ENCODE measurements at regions not wholly inside any gene's neighbourhood (a gene's known extent, or its start where the extent isn't known, plus 50 kb on each side); places are given as distances from the start of the nearest gene placed in this dataset.

- H3K4me3 ChIP-seq (ENCODE audit: low read depth, low read length, poor library complexity, severe bottlenecking): no peak overlapping the region
- H3K9ac ChIP-seq (ENCODE audit: low read length): no peak overlapping the region
- no peak overlapping the region for H3K27ac ChIP-seq (ENCODE audit: low read depth, low read length, poor library complexity, severe bottlenecking)
Observed at GRCh38 chr12:46442239-46442638, 69.7 kb upstream of the SLC38A2 start.

GRCh38 chr12:46439793-46440511 is 67.4 kb upstream of the SLC38A2 start:
- no peak overlapping the region for H3K27ac ChIP-seq (ENCODE audit: low read depth, low read length, poor library complexity, severe bottlenecking)

More at GRCh38 chr12:46442239-46442638, 69.7 kb upstream of the SLC38A2 start:
- no peaks in the 10 kb centered on the region for H3K9me2 ChIP-seq (ENCODE audit: low read depth, low read length)
- no peak overlapping the region for H3K4me2 ChIP-seq (ENCODE audit: low read length)
- no peaks in the 10 kb centered on the region for H3K9me3 ChIP-seq (ENCODE audit: low read length)
- no peaks in the 10 kb centered on the region for H3K79me2 ChIP-seq (ENCODE audit: insufficient read depth, low read length)
- no peaks in the 10 kb centered on the region for H3F3A ChIP-seq (ENCODE audit: insufficient read depth, low read length)
- no peaks in the 10 kb centered on the region for H3K36me3 ChIP-seq (ENCODE audit: insufficient read depth, low read length)
- TF ChIP-seq CTCF (IDR thresholded peaks at IDR 0.05; ENCODE audit: low read length): no peak
- TF ChIP-seq EZH2 (IDR thresholded peaks at IDR 0.05; ENCODE audit: borderline replicate concordance, low read length): no peak
- no peaks in the 10 kb centered on the region for H4K20me1 ChIP-seq (ENCODE audit: insufficient read depth, low read length)
- no peak overlapping the region for H2AFZ ChIP-seq (ENCODE audit: low read length)
- H3K4me1 ChIP-seq (ENCODE audit: insufficient read depth, low read length, severe bottlenecking): no peaks in the 10 kb centered on the region
- H3K27me3 ChIP-seq (ENCODE audit: insufficient read depth, low read length): peaks cover 6% of the 10 kb centered on the region; the same call in 1 of the 2 replicates

GRCh38 chr12:46438719-46439319 is 66.2 kb upstream of the SLC38A2 start:
- Histone ChIP-seq H3K4me3 (ENCODE audit: low read depth, low read length, poor library complexity, severe bottlenecking) (no peak overlapping the region), H4K20me1 (ENCODE audit: insufficient read depth, low read length) (no peaks in the 10 kb centered on the region), H3K4me2 (ENCODE audit: low read length) (no peak overlapping the region), H3K9ac (ENCODE audit: low read length) (no peak overlapping the region), H3F3A (ENCODE audit: insufficient read depth, low read length) (no peaks in the 10 kb centered on the region), H3K9me2 (ENCODE audit: low read depth, low read length) (no peaks in the 10 kb centered on the region), H3K4me1 (ENCODE audit: insufficient read depth, low read length, severe bottlenecking) (no peaks in the 10 kb centered on the region), H3K79me2 (ENCODE audit: insufficient read depth, low read length) (no peaks in the 10 kb centered on the region), H3K27ac (ENCODE audit: low read depth, low read length, poor library complexity, severe bottlenecking) (no peak overlapping the region), H3K36me3 (ENCODE audit: insufficient read depth, low read length) (no peaks in the 10 kb centered on the region), H2AFZ (ENCODE audit: low read length) (no peak overlapping the region), H3K27me3 (ENCODE audit: insufficient read depth, low read length) (no peaks in the 10 kb centered on the region; the same call in 1 of the 2 replicates), H3K9me3 (ENCODE audit: low read length) (no peaks in the 10 kb centered on the region)
- TF ChIP-seq CTCF (IDR thresholded peaks at IDR 0.05; ENCODE audit: low read length) (no peak), EZH2 (IDR thresholded peaks at IDR 0.05; ENCODE audit: borderline replicate concordance, low read length) (no peak)

More at GRCh38 chr12:46439793-46440511, 67.4 kb upstream of the SLC38A2 start:
- Histone ChIP-seq H3K9me3 (ENCODE audit: low read length) (no peaks in the 10 kb centered on the region), H3K27me3 (ENCODE audit: insufficient read depth, low read length) (peaks cover 3% of the 10 kb centered on the region; the same call in 1 of the 2 replicates), H3K36me3 (ENCODE audit: insufficient read depth, low read length) (no peaks in the 10 kb centered on the region), H3K9me2 (ENCODE audit: low read depth, low read length) (no peaks in the 10 kb centered on the region), H4K20me1 (ENCODE audit: insufficient read depth, low read length) (no peaks in the 10 kb centered on the region), H3K79me2 (ENCODE audit: insufficient read depth, low read length) (no peaks in the 10 kb centered on the region), H3K4me2 (ENCODE audit: low read length) (no peak overlapping the region), H3K4me3 (ENCODE audit: low read depth, low read length, poor library complexity, severe bottlenecking) (no peak overlapping the region), H3F3A (ENCODE audit: insufficient read depth, low read length) (no peaks in the 10 kb centered on the region), H2AFZ (ENCODE audit: low read length) (no peak overlapping the region), H3K4me1 (ENCODE audit: insufficient read depth, low read length, severe bottlenecking) (no peaks in the 10 kb centered on the region), H3K9ac (ENCODE audit: low read length) (no peak overlapping the region)
- TF ChIP-seq CTCF (IDR thresholded peaks at IDR 0.05; ENCODE audit: low read length) (no peak), EZH2 (IDR thresholded peaks at IDR 0.05; ENCODE audit: borderline replicate concordance, low read length) (no peak)
